GM21529 (cell line): ENCODE measurements at regions not wholly inside any gene's neighbourhood (a gene's known extent, or its start where the extent isn't known, plus 50 kb on each side); places are given as distances from the start of the nearest gene placed in this dataset.
"Not testable (repeated sequence)": the region's sequence is repeated elsewhere in the genome, so short reads cannot be mapped to it uniquely, and the experiment has no call there.

ENCODE experiments used
- ATAC-seq: cut with Tn5 transposase; IDR thresholded peaks from one replicate; pipeline ENCODE4 v1.9.1; 2021; ENCODE audit not compliant: unreplicated experiment

DNA sequence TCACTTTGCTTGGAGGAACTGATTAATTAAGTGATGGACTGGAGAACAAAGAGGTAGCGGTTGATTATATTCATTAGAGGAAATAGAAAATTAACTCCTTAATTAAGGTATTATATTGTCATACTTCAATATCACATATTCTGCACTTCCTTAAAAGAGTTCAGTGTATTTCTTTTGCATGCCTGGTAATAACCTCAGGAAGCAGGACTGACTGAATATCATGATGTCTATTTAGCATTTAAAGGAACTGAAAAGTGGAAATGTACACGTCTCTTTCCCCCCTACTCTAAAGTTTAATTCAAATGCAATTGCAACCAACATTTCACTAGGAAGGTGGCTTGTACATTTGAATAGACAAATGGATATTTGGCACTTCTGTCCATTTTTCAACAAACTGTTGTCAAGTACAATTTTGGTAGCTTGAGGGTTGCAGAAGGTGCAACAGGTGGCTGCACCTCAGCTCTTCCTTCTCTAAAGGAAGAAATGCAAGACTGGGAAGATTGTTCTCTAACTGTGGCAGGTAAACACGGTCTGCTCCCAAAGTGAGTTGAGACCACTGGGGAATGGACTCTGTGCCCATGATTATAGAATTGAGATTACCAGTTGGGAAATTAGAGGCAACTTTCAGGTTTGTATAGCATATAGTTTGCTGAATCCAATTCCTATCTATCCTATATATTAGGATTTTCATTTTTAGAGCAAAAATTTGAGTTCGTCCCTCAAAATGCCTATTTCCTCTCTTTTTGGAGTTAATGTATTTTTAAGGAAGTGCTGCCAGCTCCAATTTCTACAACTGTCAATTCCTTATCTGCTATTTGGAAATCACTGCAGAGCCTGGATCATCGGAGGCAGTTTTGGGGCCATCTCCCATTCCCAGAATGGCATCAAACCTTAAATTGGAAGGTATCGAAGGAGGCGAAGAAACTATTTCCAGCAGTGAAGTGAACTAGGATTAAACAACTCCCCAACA lies 98.9 kb upstream of the TAF11L2 start:
- ATAC-seq = no peak

DNA sequence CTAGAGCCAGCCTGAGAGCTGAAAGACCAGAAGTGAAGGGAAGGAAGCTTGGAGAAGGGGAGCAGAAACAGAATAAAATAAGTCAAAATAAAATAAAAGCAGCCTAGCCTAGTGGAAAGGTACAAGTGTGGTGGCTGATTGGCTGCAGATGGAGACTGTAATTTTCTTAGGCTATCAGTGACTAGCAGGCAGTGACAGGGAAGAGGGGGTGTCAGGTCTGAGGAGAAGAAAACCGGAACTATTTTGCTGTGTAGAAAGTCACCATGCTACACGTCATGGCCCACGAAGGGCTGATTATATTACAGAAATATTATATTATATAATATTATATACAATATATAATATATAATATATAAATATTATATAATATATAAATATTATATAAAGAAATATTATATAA lies 98.1 kb upstream of the TAF11L2 start:
- ATAC-seq = no peak

DNA sequence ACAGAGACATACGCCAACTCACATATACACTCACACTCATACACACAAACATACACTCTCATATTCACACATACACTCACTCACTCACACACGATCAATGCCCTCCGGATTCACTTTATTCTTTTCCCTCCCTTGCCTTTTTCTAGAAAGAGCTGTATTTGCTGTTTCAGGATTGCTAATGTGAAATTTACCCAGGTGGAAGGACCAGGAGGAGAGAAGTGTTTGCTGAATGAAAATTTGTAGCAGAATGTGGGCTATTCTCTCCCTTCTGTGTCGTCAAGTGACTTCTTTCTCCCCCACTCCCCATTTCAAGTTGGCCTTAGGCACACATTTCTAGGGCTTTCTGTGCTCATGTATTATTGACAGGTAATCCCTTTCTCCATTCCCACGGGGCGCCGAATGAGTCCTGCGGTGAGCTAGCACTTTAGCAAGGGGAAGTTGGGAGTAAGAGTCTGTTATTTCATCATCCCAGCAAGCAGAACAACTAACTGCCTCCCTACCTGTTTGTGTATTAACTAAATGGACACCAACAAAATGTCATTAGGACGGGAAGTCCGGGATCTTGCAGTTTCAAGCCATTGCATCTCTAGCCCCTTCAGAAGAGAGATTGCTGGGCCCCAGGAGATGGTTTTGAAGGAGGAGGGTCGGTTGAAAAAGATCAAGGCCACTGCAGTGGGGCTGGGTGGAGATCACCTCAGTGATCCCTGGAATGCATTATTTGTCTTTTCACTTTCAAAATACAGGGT lies 97.1 kb upstream of the TAF11L2 start:
- ATAC-seq = no peak

DNA sequence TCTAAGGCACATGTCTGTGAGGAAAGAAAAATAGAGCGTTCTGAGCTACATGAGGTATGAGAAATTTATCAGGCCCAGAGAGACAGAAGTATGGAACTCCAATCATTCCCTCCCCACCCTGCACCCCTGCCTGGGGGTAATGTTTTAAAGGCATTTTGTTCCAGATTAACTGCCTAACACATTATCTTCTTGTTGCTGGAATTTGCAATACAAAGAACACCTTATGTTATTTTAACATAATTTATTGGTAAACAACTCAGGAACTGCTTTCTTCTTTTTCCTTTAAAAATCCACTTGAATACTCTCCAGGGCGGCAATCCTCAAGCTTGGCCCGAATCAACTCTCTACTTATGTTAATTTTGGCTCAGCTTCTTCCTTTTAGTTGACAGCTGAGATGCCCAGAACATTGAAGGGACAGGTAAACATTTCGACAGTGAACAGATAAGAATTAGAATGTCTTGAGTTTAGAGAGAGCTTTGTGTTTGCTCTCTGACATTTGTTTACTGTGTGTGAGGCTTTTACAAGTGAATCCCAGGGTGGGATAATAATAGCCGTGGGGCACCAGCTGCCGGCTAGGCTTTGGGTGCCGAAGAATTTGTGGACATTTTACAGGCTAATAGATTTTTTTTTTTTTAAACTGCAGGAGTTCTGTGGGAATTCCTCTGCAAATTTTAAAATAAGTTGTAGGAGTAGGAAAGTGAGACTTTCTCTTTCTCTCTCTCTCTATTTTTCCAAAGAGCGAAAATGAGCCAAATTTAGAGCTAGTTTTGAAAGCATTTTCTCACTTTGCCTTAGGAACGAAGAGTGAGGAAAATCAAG lies 96.4 kb upstream of the TAF11L2 start:
- no peak for ATAC-seq

DNA sequence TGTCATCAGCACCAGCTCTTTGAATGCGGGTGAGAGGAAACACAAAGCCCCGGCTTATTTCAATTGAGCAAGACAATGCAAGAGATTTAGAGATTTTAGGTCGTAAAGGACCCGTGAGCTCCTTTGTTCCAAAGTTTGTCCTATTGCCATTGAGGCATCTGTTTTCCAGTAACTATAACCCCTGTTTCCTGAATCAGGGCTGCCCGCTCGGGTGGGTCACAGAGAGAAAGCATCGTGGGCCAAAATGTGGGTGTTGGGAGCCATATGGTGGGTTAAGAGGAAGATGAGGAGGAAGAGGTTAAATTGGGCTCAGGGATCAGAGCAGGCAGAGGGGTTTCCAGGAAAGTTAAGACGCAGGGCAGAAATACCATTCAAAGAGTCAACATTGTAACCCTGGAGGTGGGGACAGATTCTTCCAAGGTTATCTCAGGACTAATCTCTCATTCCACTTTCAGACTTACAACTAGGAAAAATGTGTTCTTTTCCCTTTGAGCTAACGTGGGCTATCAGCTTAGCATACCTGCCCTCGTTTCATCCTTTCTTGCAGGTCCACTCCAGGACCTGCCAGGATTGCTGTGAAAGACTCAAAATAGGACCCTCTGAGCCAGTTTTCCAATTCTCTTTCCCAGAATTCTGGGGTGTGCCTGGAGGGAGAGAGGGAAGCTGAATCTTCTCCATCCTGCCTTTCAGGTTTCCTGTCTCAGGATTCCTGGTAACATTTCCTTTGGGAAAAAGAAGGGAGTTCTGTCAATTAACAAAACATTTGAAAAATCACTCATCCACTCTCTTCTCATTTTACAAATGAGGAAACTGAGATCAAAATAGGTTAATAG lies 95.5 kb upstream of the TAF11L2 start:
- ATAC-seq = no peak

DNA sequence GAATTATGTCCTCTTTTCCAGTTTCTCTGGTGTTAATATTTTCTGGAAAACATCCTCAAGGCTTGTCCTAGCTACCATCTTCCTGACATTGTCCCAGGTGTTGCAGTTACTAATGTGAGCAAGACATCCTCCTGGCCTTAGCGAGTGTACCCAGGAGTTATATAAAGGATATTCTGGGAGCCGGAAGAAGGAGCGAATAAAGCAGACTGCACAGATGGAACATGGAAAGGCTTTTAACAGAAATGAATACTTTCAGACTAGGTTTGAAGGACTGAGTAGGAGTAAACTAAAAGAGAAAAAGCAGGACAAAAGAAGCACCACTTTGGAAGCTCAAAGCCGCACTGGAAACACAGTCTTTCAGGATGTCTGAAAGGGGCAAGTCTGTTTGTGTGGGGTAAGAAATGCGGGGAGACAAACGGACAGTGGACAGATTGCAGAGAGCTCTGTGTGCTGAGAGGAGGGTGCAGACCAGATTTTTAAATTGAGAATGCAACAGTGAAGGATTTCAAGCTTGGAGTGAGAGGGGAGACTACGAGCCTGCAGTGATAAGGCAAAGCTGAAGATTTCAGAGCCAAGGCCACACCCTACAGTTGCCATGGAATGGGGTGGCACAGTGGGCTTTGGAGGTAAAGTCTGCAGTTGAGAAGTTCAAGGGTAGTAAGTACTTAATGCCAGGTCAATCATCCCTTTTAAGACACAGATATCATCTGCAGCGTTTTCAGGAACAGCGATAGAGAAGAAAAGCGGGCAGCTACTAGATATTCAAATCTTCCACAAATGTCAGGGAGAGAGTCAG lies 94.1 kb upstream of the TAF11L2 start:
- no peak for ATAC-seq

DNA sequence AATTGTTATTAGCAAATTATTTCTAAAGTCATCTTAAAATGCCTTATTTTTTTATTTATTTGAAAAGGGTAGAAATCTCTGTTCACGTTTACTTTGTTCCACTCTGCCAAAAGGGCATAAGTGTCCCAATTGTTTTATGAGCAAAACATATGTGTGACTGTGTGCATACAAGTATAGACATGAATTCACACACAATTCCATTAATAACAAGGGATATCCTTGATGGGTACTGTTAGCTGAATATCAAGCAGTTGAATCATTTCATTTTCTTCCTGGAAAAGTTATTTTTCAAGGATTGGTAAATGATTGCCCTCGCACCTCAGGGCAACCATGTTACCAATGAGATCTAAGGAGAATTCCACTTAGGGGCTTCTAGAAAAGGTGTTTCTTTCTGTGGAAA lies 92.1 kb upstream of the TAF11L2 start:
- no peak for ATAC-seq

DNA sequence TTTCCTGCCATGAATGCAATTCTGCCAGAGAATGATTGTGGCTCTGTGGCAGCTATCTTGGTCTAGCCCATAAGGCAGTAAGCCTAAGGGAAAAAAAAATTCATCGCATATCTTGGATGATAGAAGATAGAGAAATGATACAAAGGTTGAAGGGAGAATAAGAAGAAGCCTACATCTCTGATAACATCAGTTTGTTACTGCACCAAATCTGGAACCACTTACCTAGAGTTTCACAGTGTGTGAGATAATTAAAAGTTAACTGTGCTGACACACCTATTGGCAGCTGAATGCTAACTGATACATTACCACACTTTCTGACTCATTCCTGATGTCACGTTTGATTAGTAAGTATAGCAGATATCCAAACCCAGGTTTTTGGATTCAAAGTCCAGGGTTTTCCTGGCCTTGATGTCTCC lies 91.6 kb upstream of the TAF11L2 start:
- ATAC-seq = no peak

DNA sequence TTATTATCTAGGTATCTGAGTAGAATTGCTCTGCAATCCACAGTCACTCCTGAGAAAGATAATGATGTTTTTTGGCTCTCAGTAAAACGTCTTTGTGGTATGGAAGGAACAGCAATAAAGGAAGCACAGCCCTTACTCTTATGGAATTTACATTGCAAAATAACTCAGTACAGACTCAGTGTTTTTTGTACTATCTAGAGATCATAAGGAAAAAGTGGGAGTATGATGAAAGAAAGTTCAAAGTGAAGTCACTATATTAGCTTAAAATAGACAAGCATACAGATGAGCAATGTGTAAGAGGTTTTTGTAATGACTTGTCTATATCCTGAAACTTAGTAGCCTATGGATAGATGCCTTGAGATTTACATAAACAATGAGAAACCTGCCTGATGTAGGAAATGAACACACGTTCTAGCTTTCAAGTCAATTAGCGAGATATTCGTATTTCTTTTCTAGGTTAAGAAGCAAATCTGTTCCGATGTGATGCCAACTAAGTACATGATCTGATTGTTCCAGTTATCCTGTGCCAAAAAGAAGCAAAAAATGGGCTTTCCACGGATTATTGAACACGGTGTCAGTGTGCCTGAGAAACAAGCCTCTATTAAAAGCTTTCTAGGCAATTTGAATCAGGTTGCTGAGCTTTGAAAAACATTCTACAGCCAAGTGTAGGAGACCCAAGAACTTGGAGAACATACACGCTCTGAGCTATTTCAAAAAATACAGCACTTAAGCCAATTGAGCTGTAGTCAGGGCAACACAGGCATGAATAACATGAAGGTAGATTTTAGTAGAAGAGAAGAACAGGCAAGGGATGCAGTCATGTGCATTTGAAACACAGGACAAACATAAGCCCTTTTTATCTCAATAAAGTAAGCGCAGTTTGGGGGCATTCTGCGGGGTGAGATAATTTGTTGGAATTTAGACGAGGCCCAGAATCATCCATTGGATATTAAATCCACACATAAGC lies 86.3 kb upstream of the TAF11L2 start:
- ATAC-seq = no peak

DNA sequence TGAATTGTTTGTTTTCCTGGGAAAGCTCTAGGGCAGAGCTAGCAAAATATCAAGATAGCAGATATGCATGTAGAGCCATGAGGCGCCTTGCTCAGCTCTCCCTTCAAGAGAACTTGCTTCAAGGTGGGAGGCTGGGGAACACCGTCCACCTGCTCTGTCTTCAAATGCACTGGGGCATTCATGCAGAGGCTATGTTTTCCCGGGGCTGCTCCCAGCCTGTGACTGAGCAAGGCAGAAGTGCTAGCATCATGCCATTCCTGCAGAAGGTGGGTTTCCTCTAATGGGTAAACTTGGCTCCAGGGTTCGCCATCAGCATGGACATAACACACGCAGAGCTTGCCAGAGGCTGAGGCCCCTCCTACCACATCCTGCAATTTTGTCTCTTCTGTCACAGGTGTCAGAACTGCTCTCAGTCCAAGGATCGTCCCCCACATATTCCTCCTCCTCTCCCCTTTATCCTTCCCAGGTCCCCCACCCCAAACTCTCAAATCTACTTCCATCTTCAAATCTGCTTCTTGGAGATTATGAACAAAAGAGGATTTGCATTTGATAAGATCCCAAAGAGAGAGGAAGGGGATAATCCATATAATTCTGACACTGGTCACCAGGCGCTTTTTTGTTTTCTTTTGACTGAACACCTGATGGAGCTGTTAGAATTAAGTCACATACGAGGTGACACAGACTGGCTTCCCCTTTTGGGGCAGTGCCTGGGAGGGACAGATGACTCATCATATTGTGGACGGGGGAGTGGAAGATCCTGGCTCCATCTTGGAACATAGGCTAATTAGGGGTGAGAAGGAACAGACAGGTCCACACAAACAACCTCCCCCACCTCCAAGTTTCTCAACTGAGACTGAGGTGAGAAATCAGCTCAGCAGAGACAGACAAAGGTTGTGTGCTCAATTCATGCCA lies 85.0 kb upstream of the TAF11L2 start:
- peak; percentile 79 for ATAC-seq

DNA sequence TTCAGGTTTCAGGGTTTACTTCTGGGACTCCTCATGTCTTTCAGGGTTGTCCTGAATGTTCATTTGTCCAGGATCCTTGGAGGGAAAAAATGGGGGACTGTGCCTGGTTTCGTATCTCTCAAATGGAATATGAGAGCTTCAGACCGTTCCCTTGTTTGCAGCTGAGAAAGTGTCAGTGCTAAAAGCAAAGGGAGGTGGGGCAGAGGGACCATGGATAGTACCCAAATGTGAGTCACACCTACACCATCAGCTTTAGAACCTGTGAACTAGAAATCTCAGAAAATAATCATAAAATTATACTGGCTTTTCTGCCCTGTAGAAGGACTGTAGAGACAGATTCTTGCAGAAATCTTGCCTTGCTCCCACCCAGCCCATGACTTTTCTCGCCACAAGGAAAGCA lies 84.3 kb upstream of the TAF11L2 start:
- peak; percentile 7 for ATAC-seq

DNA sequence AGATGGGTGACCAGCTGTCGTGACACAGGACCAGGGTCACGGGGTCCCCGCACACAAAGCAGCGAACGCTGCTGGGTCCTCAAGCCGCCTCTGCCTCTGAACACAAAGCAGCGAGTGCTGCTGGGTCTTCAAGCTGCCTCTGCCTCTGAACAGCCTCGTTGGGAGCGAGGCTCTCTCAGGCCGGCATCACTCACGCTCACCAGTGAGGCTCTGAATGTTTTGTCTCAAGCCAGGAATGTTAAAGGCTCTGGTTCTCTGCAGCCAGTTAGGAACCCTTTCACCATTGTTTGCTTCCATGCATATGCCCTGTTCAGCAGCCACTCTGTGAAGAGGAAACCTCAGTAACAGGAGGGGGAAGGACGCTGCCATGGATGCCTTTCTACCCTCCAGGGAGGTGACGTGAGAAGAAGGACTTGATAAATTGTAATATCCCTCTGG lies 82.7 kb upstream of the TAF11L2 start:
- ATAC-seq = no peak

DNA sequence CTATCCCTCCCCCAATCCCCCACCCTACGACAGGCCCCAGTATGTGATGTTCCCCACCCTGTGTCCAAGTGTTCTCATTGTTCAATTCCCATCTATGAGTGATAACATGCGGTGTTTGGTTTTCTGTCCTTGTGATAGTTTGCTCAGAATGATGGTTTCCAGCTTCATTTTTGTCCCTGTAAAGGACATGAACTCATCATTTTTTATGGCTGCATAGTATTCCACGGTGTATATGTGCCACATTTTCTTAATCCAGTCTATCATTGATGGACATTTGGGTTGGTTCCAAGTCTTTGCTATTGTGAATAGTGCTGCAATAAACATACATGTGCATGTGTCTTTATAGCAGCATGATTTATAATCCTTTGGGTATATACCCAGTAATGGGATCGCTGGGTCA lies 81.7 kb upstream of the TAF11L2 start:
- not testable (repeated sequence) for ATAC-seq

DNA sequence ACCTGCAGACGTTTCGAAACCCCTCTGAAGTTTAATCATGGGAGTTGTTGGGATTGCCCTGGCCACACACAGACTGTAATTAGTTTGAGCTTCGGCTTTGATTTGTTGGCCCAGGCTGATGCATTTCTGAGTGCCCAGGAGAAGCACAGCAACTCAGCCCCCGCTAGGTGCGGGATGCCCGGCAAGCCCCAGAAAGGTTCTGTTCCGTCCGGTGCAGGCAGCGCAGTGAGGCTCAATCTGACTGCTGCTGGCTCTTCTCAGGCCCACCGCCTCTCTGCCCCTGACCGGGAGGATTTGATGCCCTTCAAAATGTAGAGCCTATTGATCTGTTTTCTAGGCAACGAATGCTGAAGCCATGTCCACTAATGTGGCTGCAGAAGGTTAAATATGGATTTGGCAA lies 73.4 kb upstream of the TAF11L2 start:
- ATAC-seq = no peak

DNA sequence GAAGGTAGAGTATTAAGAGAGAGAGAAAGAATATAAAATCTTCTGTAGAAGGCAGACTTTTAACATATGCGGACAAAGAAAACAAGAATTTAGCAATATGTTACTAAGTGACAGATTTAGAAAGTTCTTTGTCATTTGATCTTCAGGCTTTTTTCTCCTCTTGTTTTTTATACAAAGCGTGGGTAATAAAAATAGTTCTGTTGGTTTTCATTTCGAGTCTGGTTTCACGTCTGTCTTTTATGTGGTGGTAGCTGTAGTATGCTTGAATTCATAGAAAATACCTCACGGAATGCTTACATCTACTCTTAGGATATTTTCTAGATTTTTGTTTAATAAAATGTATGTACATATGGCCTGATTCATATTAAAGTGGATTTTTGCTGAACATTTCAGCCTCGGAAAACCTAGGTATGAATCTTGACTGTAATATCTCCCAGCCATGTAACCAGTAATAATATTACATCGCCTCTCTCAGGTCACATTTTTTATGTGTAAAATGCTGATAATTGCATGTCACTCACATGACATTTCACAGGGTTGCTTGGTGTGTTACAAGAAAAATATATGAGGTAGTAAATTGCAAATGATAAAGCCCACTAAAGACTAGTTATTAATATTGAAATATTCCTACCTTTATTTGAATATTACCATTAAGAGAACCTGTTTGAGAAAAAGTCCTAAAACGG lies 72.5 kb upstream of the TAF11L2 start:
- no peak for ATAC-seq

DNA sequence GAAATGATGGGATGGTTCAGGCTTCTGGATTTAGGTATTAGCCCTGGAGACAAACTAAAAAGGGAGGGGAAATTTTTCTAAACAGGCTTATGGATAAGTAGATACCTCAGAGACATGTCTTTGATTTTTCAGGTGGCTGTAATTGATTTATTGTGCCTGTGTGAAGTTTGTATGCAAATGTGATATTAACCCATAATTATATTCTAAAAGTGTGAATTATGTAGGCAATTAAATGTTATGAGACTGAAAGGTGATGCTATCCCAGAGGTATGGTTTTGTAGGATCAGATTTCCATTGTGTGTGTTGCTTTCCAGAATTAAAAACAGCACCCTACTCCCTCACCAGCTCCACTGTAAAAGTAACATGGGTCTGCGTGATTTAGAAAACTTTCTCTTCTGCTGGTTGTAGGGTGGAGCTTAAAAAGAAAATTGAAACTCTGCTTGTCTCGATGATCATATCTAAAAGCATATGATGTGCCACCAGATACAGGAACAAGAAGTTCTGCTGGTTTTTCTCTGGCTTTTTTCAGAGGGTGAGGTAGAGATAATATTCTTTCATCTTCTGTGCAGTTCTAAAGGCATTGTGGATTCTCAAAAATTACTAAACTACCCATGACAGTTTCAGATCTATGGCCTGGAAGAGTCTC lies 71.8 kb upstream of the TAF11L2 start:
- ATAC-seq = peak; percentile 90
